ENCODE measurements at regions not wholly inside any gene's neighbourhood (a gene's known extent, or its start where the extent isn't known, plus 50 kb on each side); places are given as distances from the start of the nearest gene placed in this dataset.

- DNase-seq (ENCODE audit: low spot score) = no peak
These were observed 128.3 kb upstream of the TRIM2 start for GRCh38 chr4:153075836-153076518.

GRCh38 chr4:153076861-153077260, 127.4 kb upstream of the TRIM2 start:
- no peak for DNase-seq (ENCODE audit: low spot score)

GRCh38 chr4:153079857-153080391, 124.3 kb upstream of the TRIM2 start:
- DNase-seq (ENCODE audit: low spot score) = no peak

GRCh38 chr4:153081006-153081580, 123.2 kb upstream of the TRIM2 start:
- DNase-seq (ENCODE audit: low spot score) = no peak

- DNase-seq (ENCODE audit: low spot score) = no peak
These were observed 122.5 kb upstream of the TRIM2 start for GRCh38 chr4:153081693-153082092.

- DNase-seq (ENCODE audit: low spot score) = no peak
These were observed 121.6 kb upstream of the TRIM2 start for GRCh38 chr4:153082322-153083301.

GRCh38 chr4:153083447-153083947, 120.7 kb upstream of the TRIM2 start:
- DNase-seq (ENCODE audit: low spot score) = peak; percentile 73

GRCh38 chr4:153084224-153084979, 119.8 kb upstream of the TRIM2 start:
- no peak for DNase-seq (ENCODE audit: low spot score)

GRCh38 chr4:153084980-153085630, 119.1 kb upstream of the TRIM2 start:
- peak; percentile 79 for DNase-seq (ENCODE audit: low spot score)

GRCh38 chr4:153087671-153088194, 116.5 kb upstream of the TRIM2 start:
- no peak for DNase-seq (ENCODE audit: low spot score)

- no peak for DNase-seq (ENCODE audit: low spot score)
These were observed 114.5 kb upstream of the TRIM2 start for GRCh38 chr4:153089742-153090141.

- DNase-seq (ENCODE audit: low spot score) = no peak
These were observed 114.1 kb upstream of the TRIM2 start for GRCh38 chr4:153090181-153090580.

GRCh38 chr4:153090670-153091385, 113.4 kb upstream of the TRIM2 start:
- DNase-seq (ENCODE audit: low spot score) = no peak

- no peak for DNase-seq (ENCODE audit: low spot score)
These were observed 110.8 kb upstream of the TRIM2 start for GRCh38 chr4:153093396-153093795.

- DNase-seq (ENCODE audit: low spot score) = no peak
These were observed 110.4 kb upstream of the TRIM2 start for GRCh38 chr4:153093802-153094201.

- DNase-seq (ENCODE audit: low spot score) = no peak
These were observed 109.8 kb upstream of the TRIM2 start for GRCh38 chr4:153094435-153094834.

GRCh38 chr4:153095448-153096204, 108.6 kb upstream of the TRIM2 start:
- DNase-seq (ENCODE audit: low spot score) = no peak

- DNase-seq (ENCODE audit: low spot score) = no peak
These were observed 107.9 kb upstream of the TRIM2 start for GRCh38 chr4:153096344-153096743.

GRCh38 chr4:153098427-153098826, 105.8 kb upstream of the TRIM2 start:
- DNase-seq (ENCODE audit: low spot score) = no peak
